Epithelial cell of proximal tubule (primary cell): ENCODE measurements at regions not wholly inside any gene's neighbourhood (a gene's known extent, or its start where the extent isn't known, plus 50 kb on each side); places are given as distances from the start of the nearest gene placed in this dataset.

Experiments used
- DNase-seq: peaks from one replicate; pipeline ENCODE4 v3.0.0-alpha.2; 2011; ENCODE audit warnings: low read depth
- H3K4me3 ChIP-seq: 2 replicates; pipeline ENCODE4 v1.5.1; 2011; ENCODE audit warnings: low read depth, mild to moderate bottlenecking, low read length
- CTCF ChIP-seq: conservative IDR thresholded peaks from 2 replicates; pipeline ENCODE4 v1.5.1; 2012; ENCODE audit warnings: low read depth, mild to moderate bottlenecking, low read length

DNA sequence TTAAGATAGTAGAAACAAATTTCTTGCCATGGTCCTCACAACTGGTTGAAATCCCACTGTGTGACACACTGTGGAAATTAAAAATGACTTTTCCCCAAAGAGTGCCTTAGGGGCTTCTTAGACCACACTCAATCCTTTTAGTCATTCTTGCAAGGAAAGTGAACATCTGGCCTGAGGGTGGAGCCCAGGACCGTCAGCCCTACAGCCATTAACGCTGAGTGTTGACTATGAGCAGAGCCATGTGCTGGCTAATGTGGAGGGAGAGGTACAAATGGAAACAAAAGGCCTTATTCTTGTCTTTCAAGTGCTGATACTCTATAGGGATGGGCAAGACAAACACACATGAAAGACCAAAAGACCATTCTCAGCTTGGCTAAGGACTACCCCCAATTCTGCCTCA is 456.5 kb downstream of the ZSWIM6 start:
- TF ChIP-seq CTCF, result no peak
- no peak for DNase-seq
- H3K4me3 ChIP-seq, result no peak overlapping the region

- no peak for DNase-seq
- H3K4me3 ChIP-seq, result no peak overlapping the region
- TF ChIP-seq CTCF, result no peak
These were observed 457.9 kb downstream of the ZSWIM6 start for GRCh38 chr5:61790007-61790406.

DNA sequence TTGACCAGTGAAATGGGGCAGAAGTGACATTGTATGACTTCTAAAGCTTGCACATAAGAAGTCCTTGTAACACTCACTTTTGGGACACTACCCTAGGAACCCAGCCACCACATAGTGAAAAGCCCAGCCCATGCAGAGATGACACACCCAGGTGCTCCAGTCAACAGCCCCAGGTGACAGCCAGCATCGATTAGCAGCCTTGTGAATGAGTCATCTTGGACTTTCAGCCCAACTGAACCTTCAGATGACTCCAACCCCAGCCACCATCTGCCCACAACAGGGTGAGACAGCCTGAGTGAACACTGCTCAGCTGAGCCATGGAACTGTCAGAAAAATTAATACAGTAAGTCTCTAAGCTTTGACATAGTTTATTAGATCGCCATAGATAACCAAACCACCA is 458.6 kb downstream of the ZSWIM6 start:
- no peak for TF ChIP-seq CTCF
- H3K4me3 ChIP-seq, result no peak overlapping the region
- DNase-seq, result no peak

GRCh38 chr5:61796773-61797172 is 464.7 kb downstream of the ZSWIM6 start:
- TF ChIP-seq CTCF, result no peak
- DNase-seq, result no peak
- H3K4me3 ChIP-seq, result no peak overlapping the region

GRCh38 chr5:61800450-61800849 is 468.4 kb downstream of the ZSWIM6 start:
- TF ChIP-seq CTCF, result no peak
- no peak overlapping the region for H3K4me3 ChIP-seq
- DNase-seq, result no peak

DNA sequence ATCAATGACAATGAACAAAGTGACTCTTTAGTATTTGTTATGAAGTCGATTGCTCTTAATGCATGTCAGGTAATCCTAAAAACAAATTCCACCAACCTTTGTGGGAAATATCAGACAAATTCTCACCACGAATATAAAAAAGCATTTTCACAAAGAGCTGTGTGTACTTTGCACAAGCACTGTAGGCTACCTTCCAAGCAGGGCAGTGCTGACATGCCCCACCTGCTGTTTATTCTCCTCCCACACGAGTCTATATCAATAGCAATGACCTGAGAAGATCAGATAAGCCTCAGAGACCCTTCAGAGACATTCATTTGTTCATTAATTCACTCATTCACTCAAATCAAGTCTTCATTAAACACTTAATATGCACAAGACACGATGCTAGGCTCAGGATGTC is 469.1 kb downstream of the ZSWIM6 start:
- TF ChIP-seq CTCF, result no peak
- H3K4me3 ChIP-seq, result no peak overlapping the region
- DNase-seq, result no peak

GRCh38 chr5:61802456-61802855 is 470.4 kb downstream of the ZSWIM6 start:
- no peak for DNase-seq
- no peak overlapping the region for H3K4me3 ChIP-seq
- TF ChIP-seq CTCF, result no peak
